HUES48 (cell line): ENCODE measurements at regions not wholly inside any gene's neighbourhood (a gene's known extent, or its start where the extent isn't known, plus 50 kb on each side); places are given as distances from the start of the nearest gene placed in this dataset.

Experiments
- H3K27ac ChIP-seq: one replicate; pipeline ENCODE4 v1.7.0; 2013; ENCODE audit warnings: low read depth, low read length, inconsistent platforms
- H3K27me3 ChIP-seq: 2 replicates; pipeline ENCODE4 v1.6.1; 2013; ENCODE audit warnings: mild to moderate bottlenecking, low read length; ENCODE audit not compliant: control insufficient read depth, insufficient read depth
- H3K36me3 ChIP-seq: 2 replicates; pipeline ENCODE4 v1.6.1; 2013; ENCODE audit warnings: low read length; ENCODE audit not compliant: control insufficient read depth, insufficient read depth
- H3K4me1 ChIP-seq: 2 replicates; pipeline ENCODE4 v1.6.1; 2013; ENCODE audit warnings: mild to moderate bottlenecking, low read length; ENCODE audit not compliant: control insufficient read depth, insufficient read depth
- H3K4me3 ChIP-seq: 2 replicates; pipeline ENCODE4 v1.5.1; 2013; ENCODE audit warnings: mild to moderate bottlenecking, low read depth, low read length
- H3K9ac ChIP-seq: 2 replicates; pipeline ENCODE4 v1.6.1; 2013; ENCODE audit warnings: mild to moderate bottlenecking, low read depth, low read length, moderate library complexity
- H3K9me3 ChIP-seq: 2 replicates; pipeline ENCODE4 v1.6.1; 2013; ENCODE audit warnings: low read length; ENCODE audit not compliant: control insufficient read depth, insufficient read depth

GRCh38 chr11:19313140-19313539 lies 72.4 kb upstream of the E2F8 start:
- no peaks in the 10 kb centered on the region for H3K27me3 ChIP-seq

GRCh38 chr11:19311308-19312030 lies 70.7 kb upstream of the E2F8 start:
- no peaks in the 10 kb centered on the region for H3K4me1 ChIP-seq
- H3K9me3 ChIP-seq: no peaks in the 10 kb centered on the region
- H3K27me3 ChIP-seq: no peaks in the 10 kb centered on the region
- H3K36me3 ChIP-seq: no peaks in the 10 kb centered on the region
- H3K27ac ChIP-seq: no peak overlapping the region
- no peak overlapping the region for H3K9ac ChIP-seq
- no peak overlapping the region for H3K4me3 ChIP-seq

More at GRCh38 chr11:19313140-19313539, 72.4 kb upstream of the E2F8 start:
- Histone ChIP-seq H3K9ac (no peak overlapping the region), H3K4me3 (no peak overlapping the region), H3K36me3 (no peaks in the 10 kb centered on the region), H3K27ac (no peak overlapping the region), H3K9me3 (no peaks in the 10 kb centered on the region), H3K4me1 (no peaks in the 10 kb centered on the region)

GRCh38 chr11:19307498-19307897 lies 66.8 kb upstream of the E2F8 start:
- no peak overlapping the region for H3K9ac ChIP-seq
- no peaks in the 10 kb centered on the region for H3K4me1 ChIP-seq
- no peak overlapping the region for H3K27ac ChIP-seq
- H3K27me3 ChIP-seq: no peaks in the 10 kb centered on the region
- H3K4me3 ChIP-seq: no peak overlapping the region
- no peaks in the 10 kb centered on the region for H3K9me3 ChIP-seq
- H3K36me3 ChIP-seq: no peaks in the 10 kb centered on the region

GRCh38 chr11:19306179-19306944 lies 65.6 kb upstream of the E2F8 start:
- Histone ChIP-seq H3K27ac (no peak overlapping the region), H3K27me3 (no peaks in the 10 kb centered on the region), H3K9ac (no peak overlapping the region), H3K36me3 (no peaks in the 10 kb centered on the region), H3K9me3 (no peaks in the 10 kb centered on the region), H3K4me1 (no peaks in the 10 kb centered on the region), H3K4me3 (no peak overlapping the region)

GRCh38 chr11:19301361-19301760 lies 60.6 kb upstream of the E2F8 start:
- Histone ChIP-seq H3K36me3 (no peaks in the 10 kb centered on the region), H3K9ac (no peak overlapping the region), H3K27me3 (no peaks in the 10 kb centered on the region), H3K27ac (no peak overlapping the region), H3K4me3 (no peak overlapping the region), H3K9me3 (no peaks in the 10 kb centered on the region), H3K4me1 (no peaks in the 10 kb centered on the region)

GRCh38 chr11:19294444-19294843 lies 53.7 kb upstream of the E2F8 start:
- H3K9me3 ChIP-seq: no peaks in the 10 kb centered on the region
- H3K27me3 ChIP-seq: no peaks in the 10 kb centered on the region
- H3K36me3 ChIP-seq: no peaks in the 10 kb centered on the region
- no peak overlapping the region for H3K27ac ChIP-seq
- H3K9ac ChIP-seq: no peak overlapping the region
- H3K4me1 ChIP-seq: no peaks in the 10 kb centered on the region
- H3K4me3 ChIP-seq: no peak overlapping the region

- no peak overlapping the region for H3K27ac ChIP-seq
- H3K9ac ChIP-seq: no peak overlapping the region
- no peak overlapping the region for H3K4me3 ChIP-seq
- H3K4me1 ChIP-seq: no peaks in the 10 kb centered on the region
- H3K9me3 ChIP-seq: no peaks in the 10 kb centered on the region
- no peaks in the 10 kb centered on the region for H3K36me3 ChIP-seq
- no peaks in the 10 kb centered on the region for H3K27me3 ChIP-seq
Observed at GRCh38 chr11:19291064-19291463, 50.3 kb upstream of the E2F8 start.
